NCI-H2081 (cell line): ENCODE measurements at regions not wholly inside any gene's neighbourhood (a gene's known extent, or its start where the extent isn't known, plus 50 kb on each side); places are given as distances from the start of the nearest gene placed in this dataset.

Experiments used
- DNase-seq, 2 experiments: peaks; one replicate each; lab custom pipeline; 2025; lab: John Stamatoyannopoulos, UW

DNA sequence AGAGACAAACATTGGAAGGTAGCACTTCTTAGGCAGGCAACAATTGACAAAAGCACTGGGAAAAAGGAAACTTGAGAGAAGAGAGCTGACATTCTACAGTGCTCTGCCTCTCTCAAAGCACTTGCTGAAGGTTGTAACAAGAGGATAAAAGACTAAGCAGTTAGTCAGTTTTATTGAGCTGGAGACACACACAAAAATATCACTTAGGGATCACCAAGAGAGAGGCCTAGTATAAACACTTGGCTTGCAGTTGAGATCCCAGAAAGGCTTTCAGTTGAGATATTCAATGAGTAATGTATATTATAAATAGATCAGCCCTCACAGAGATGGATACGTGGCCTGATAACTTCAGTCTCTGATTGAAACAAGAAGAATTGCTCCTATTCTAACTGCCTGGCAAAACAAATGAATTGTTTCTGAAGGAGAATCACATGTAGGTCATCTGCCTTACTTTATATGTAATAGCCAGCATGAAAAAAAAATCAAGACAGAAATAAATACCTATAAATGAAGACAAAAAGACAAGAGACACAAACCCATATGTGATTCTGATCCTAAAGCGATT is 747.2 kb upstream of the MAN1A1 start:
- DNase-seq: no peak

DNA sequence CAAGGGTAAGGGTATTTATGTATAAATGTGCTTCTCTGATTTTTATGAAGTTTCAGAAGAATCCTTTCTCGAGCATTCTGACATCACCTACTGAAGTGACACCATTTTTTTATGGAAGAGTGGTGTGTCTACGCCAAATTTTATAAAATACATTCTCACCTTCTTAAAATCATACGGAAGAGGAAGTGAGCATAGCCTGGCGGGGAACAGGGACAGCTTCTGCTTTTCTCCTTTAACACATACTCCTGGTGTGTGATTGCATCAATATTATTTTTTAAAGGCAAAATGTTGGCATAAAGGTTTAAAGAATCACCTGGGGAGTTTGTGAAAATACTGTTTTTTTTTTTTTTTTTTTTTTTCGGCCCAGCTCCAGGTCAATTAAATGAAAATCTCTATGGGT is 733.6 kb upstream of the MAN1A1 start:
- no peak for DNase-seq

GRCh38 chr6:120077489-120077888 is 727.9 kb upstream of the MAN1A1 start:
- DNase-seq: no peak

DNA sequence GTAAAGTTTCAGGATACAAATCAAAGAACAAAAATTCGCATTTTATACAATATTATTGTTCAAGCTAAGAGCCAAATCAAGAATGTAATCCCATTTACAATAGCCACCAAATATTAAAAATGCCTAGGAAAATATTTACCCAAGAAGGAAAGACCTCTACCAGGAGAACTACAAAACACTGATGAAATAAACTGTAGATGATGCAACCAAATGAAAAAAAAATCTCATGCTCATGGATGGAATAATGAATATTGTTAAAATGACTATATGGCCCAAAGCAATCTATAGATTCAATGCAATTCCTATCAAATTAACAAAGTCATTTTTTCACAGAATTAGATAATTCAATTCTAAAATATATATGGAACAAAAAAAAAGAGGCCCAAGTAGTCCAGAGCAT is 708.8 kb upstream of the MAN1A1 start:
- DNase-seq: no peak

GRCh38 chr6:120056085-120056484 is 706.5 kb upstream of the MAN1A1 start:
- no peak for DNase-seq

DNA sequence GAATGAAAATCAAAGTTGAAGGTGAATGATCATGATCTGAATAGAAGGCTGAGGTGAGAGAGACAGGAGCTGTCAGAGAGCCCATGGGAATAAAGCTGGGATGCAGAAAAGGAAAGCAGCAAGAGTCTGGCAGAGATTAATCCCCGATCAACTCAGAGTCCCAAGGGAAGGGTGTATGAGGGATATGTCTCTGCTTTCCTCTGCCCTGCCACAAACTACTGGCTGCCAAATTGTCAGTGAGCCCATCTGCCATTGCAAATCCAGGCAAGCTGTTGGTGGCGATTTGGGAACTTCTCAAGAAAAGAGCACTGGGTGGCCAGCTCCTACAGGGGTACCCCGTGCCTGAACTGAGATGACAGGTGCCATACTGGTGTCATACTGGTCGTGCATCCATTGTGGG is 705.5 kb upstream of the MAN1A1 start:
- no peak for DNase-seq

DNA sequence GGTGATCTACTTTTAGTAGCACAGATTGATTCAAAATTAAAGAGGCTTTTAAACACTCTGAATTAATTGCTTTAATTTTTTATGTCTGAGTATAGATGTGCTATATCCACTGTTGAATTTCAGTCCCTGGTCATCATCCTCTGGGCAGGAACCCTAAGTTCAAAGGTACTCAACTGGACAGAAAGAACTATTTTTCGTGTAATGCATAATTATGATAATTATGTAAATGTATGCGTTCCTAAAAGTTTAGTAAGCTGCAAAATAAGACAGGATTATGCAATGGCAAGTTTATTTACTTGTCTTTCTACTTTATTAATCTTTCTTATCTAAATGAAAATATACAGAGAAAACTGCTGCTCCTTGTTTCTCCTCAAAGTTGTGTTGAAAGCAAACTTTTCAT is 690.1 kb upstream of the MAN1A1 start:
- no peak for DNase-seq

DNA sequence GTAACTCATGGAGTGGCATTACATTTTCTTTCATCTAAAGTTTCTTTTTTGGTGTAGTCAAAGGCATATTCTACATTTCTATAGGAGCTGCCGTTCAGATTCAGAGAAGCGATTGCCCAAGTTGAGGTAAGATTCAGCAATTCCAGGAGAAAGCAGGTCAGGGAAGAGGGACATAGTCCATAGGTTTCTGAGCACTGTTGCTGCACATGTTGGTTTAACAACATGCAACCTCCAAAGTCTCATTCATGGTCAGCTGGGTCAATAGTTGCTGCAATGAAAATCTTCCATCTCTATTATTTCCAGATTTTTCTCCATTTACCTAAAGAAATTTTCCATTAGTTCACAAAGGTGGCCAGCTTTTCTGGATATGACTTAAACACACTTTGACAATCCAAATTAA is 682.3 kb upstream of the MAN1A1 start:
- no peak for DNase-seq

DNA sequence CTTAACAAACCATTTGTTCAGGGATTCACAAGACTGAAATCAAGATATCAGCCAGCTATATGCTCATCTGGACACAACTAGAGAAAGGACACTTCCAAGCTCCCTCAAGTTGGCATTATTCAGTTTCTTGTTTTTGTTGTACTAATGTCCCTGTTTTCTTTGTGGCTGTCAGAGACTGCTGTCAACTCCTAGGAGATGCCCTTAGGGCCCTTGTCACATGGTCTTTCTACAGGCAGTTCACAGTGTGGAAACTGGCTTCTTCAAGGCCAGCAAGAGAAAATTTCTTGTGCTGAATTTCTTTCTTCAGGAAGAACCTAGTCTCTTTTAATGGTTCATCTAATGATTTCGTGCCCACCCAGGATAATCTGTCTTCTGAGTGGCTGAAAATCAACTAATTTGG is 677.2 kb upstream of the MAN1A1 start:
- DNase-seq: no peak

GRCh38 chr6:120010075-120010474 is 660.5 kb upstream of the MAN1A1 start:
- DNase-seq: no peak

DNA sequence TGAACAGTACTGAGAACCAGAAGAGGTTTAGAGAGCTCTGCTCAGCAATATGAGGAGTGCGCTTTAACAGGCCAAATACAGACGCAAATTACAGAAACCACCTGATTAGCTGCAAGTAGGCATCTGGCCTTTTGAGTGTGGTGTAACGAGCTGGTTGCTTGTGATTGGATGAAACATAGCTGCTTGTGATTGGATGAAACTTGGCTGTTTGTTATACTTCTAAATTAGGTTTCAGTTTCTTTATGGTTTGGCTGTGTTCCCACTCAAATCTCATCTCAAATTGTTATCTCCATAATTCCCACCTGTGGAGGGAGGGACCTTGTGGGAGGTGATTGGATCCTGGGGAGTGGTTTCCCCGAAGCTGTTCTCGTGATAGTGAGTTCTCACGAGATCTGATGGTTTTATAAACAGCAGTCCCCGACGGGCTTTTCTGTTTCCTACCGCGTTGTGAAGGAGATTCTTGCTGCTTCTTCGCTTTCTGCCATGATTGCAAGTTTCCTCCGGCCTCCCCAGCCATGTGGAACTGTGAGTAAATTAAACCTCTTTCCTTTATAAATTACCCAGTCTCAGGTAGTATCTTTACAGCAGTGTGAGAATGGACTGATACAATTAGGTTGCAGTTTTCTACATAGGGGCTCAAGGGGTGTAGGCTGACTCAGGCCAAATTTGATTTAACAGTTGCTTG is 655.9 kb upstream of the MAN1A1 start:
- DNase-seq: peak; percentile 36 to 72

DNA sequence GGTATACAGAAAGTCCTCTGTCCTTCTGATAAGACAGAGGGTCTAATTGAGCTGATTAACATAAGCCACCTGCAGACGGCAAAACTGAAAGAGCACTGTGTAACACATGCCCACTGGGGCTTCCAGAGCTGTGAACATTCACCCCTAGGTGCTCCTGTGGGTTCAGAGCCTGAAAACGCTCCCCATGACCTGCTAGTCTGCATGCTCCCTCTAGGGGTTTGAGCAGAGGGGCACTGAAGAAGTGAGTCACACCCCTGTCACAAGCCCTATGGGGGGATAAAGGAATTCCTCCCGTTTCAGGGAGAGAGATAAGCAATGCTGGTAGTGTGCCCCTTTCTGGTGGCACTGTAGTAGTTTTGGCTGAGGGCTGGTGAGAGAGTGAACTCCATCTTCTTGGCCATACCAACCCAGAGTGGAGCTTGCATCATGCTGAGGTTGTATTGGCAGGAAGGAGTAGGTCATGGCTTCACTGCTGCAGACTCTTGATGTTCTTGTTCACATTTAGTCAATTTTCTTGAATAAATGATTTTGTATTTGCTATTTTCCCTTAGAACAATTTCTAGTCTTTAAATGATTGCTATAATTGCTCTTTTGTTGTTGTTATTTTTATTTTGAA is 637.5 kb upstream of the MAN1A1 start:
- no peak for DNase-seq

- no peak for DNase-seq
These were observed 636.6 kb upstream of the MAN1A1 start for GRCh38 chr6:119985952-119986736.

GRCh38 chr6:119980802-119981201 is 631.2 kb upstream of the MAN1A1 start:
- DNase-seq: no peak

GRCh38 chr6:119979862-119980261 is 630.3 kb upstream of the MAN1A1 start:
- DNase-seq: no peak

DNA sequence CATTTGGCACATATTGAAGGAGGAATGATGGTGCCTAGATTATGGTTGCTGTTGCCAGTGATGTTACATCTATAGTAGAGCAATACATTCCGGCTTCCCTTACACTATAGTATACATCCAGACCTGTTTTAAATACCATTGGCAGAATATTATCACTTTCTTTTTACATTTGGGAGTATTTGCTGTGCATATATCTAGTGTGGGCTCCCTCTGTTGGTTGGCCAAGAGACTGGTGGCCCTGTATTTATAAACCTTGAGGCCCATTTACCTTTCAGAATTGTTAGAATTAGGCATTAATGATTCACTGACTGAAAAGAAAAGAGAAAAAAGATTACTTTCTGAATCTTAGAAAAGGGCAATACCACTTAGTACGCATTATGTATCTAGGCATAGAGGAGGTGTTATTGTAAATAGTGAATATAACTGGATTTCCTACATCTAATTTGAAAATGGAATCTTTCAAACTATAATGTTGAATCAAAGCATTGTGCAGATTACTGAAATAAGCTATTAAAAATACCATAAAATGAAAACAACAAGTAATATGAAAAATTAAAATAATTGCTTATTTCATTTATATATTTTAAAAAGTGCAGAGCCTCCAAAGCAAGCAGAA is 628.8 kb upstream of the MAN1A1 start:
- DNase-seq: no peak

GRCh38 chr6:119974430-119975159 is 625.0 kb upstream of the MAN1A1 start:
- no peak for DNase-seq

DNA sequence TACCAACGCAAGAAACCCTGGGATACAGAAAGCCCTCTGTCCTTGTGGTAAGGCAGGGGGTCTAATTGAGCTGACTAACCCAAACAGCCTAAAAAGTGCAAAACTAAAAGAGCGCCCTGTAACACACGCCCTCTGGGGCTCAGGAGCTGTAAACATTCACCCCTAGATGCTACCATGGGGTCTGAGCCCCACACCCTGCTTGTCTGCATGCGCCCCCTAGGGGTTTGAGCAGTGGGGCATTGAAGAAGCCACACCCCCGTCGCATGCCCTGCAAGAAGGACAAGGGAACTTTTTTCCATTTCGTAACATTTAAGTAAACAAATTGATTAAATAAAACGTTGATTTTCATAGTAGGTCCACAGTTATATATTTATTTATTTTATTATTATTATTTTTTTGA is 616.9 kb upstream of the MAN1A1 start:
- DNase-seq: no peak

GRCh38 chr6:119965900-119966299 is 616.3 kb upstream of the MAN1A1 start:
- no peak for DNase-seq

- no peak for DNase-seq
These were observed 615.4 kb upstream of the MAN1A1 start for GRCh38 chr6:119965008-119965407.

DNA sequence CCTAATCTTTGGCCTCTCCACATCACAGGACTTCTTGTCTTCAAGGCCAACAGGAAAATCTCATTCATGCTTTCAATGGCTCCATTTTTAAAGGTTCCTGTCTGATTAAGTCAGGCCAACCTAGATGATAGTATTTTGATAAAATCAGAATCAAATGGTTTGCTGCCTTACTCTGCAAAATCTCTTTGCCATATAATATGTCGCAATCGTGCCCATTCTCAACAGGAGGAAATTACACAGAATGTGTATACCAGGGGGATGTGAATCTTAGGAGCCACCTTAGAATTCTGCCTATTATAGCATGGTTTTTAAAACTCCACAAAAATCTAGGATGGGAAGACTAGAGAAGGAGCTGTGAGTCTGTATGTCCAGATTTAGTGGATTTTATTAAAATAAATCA is 612.9 kb upstream of the MAN1A1 start:
- DNase-seq: no peak

DNA sequence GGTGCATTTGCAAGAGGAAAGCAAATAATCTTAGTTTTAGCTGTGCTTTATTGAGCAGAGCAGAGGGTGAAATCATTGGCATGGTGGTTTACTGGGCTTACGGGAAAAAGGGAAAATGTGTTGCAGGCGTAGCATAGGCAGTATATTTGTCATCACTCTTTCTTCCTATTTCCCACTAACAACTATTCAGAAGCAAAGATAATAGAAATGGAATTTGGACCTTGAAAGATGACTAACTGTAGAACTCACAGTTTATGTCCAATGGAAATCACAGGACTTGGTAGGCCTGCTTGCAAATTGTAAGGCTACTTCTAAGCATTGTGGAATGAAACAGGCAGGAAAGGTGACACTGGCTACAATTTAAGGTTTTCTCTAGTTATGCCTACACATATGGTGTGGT is 611.9 kb upstream of the MAN1A1 start:
- no peak for DNase-seq
